ENCODE measurements at regions not wholly inside any gene's neighbourhood (a gene's known extent, or its start where the extent isn't known, plus 50 kb on each side); places are given as distances from the start of the nearest gene placed in this dataset.

GRCh38 chr12:66978802-66979201, 290.4 kb upstream of the CAND1 start:
- Histone ChIP-seq H3K4me3 (ENCODE audit: low read length) (no peak overlapping the region), H3K27me3 (ENCODE audit: control insufficient read depth, insufficient read depth, low read length) (no peaks in the 10 kb centered on the region), H3K4me2 (ENCODE audit: low read length) (no peak overlapping the region), H3K36me3 (ENCODE audit: insufficient read depth, low read length) (no peaks in the 10 kb centered on the region), H3K9me3 (replicated peaks; ENCODE audit: low read length) (no peaks in the 10 kb centered on the region), H3K4me1 (ENCODE audit: control insufficient read depth, insufficient read depth, low read length) (no peaks in the 10 kb centered on the region), H3K9ac (ENCODE audit: low read depth, low read length) (no peak overlapping the region)

GRCh38 chr12:66979251-66979650, 289.9 kb upstream of the CAND1 start:
- Histone ChIP-seq H3K36me3 (ENCODE audit: insufficient read depth, low read length) (no peaks in the 10 kb centered on the region), H3K4me1 (ENCODE audit: control insufficient read depth, insufficient read depth, low read length) (no peaks in the 10 kb centered on the region), H3K9ac (ENCODE audit: low read depth, low read length) (no peak overlapping the region), H3K4me2 (ENCODE audit: low read length) (no peak overlapping the region), H3K4me3 (ENCODE audit: low read length) (no peak overlapping the region), H3K9me3 (replicated peaks; ENCODE audit: low read length) (no peaks in the 10 kb centered on the region), H3K27me3 (ENCODE audit: control insufficient read depth, insufficient read depth, low read length) (no peaks in the 10 kb centered on the region)

- H3K9ac ChIP-seq (ENCODE audit: low read depth, low read length) = no peak overlapping the region
- no peak overlapping the region for H3K4me3 ChIP-seq (ENCODE audit: low read length)
- no peaks in the 10 kb centered on the region for H3K36me3 ChIP-seq (ENCODE audit: insufficient read depth, low read length)
- no peaks in the 10 kb centered on the region for H3K4me1 ChIP-seq (ENCODE audit: control insufficient read depth, insufficient read depth, low read length)
- no peaks in the 10 kb centered on the region for H3K9me3 ChIP-seq (replicated peaks; ENCODE audit: low read length)
- H3K4me2 ChIP-seq (ENCODE audit: low read length) = no peak overlapping the region
- H3K27me3 ChIP-seq (ENCODE audit: control insufficient read depth, insufficient read depth, low read length) = no peaks in the 10 kb centered on the region
Measured at GRCh38 chr12:66984077-66984476, 285.1 kb upstream of the CAND1 start.

- no peaks in the 10 kb centered on the region for H3K36me3 ChIP-seq (ENCODE audit: insufficient read depth, low read length)
- no peak overlapping the region for H3K4me2 ChIP-seq (ENCODE audit: low read length)
- no peak overlapping the region for H3K4me3 ChIP-seq (ENCODE audit: low read length)
- no peak overlapping the region for H3K9ac ChIP-seq (ENCODE audit: low read depth, low read length)
- H3K4me1 ChIP-seq (ENCODE audit: control insufficient read depth, insufficient read depth, low read length) = no peaks in the 10 kb centered on the region
- no peaks in the 10 kb centered on the region for H3K9me3 ChIP-seq (replicated peaks; ENCODE audit: low read length)
- H3K27me3 ChIP-seq (ENCODE audit: control insufficient read depth, insufficient read depth, low read length) = no peaks in the 10 kb centered on the region
Measured at GRCh38 chr12:66984962-66985361, 284.2 kb upstream of the CAND1 start.

GRCh38 chr12:66999141-66999540, 270.0 kb upstream of the CAND1 start:
- Histone ChIP-seq H3K36me3 (ENCODE audit: insufficient read depth, low read length) (no peaks in the 10 kb centered on the region), H3K9me3 (replicated peaks; ENCODE audit: low read length) (no peaks in the 10 kb centered on the region), H3K27me3 (ENCODE audit: control insufficient read depth, insufficient read depth, low read length) (peaks cover 15% of the 10 kb centered on the region), H3K4me1 (ENCODE audit: control insufficient read depth, insufficient read depth, low read length) (no peaks in the 10 kb centered on the region), H3K4me3 (ENCODE audit: low read length) (no peak overlapping the region), H3K9ac (ENCODE audit: low read depth, low read length) (no peak overlapping the region), H3K4me2 (ENCODE audit: low read length) (no peak overlapping the region)

GRCh38 chr12:67001251-67001650, 267.9 kb upstream of the CAND1 start:
- H3K27me3 ChIP-seq (ENCODE audit: control insufficient read depth, insufficient read depth, low read length) = peaks cover 15% of the 10 kb centered on the region
- no peaks in the 10 kb centered on the region for H3K9me3 ChIP-seq (replicated peaks; ENCODE audit: low read length)
- no peak overlapping the region for H3K4me2 ChIP-seq (ENCODE audit: low read length)
- no peaks in the 10 kb centered on the region for H3K36me3 ChIP-seq (ENCODE audit: insufficient read depth, low read length)
- no peaks in the 10 kb centered on the region for H3K4me1 ChIP-seq (ENCODE audit: control insufficient read depth, insufficient read depth, low read length)
- H3K4me3 ChIP-seq (ENCODE audit: low read length) = no peak overlapping the region
- H3K9ac ChIP-seq (ENCODE audit: low read depth, low read length) = no peak overlapping the region

GRCh38 chr12:67002720-67003119, 266.4 kb upstream of the CAND1 start:
- H3K4me3 ChIP-seq (ENCODE audit: low read length) = no peak overlapping the region
- H3K9ac ChIP-seq (ENCODE audit: low read depth, low read length) = no peak overlapping the region
- peaks cover 15% of the 10 kb centered on the region for H3K27me3 ChIP-seq (ENCODE audit: control insufficient read depth, insufficient read depth, low read length)
- no peaks in the 10 kb centered on the region for H3K36me3 ChIP-seq (ENCODE audit: insufficient read depth, low read length)
- H3K9me3 ChIP-seq (replicated peaks; ENCODE audit: low read length) = no peaks in the 10 kb centered on the region
- H3K4me2 ChIP-seq (ENCODE audit: low read length) = no peak overlapping the region
- H3K4me1 ChIP-seq (ENCODE audit: control insufficient read depth, insufficient read depth, low read length) = no peaks in the 10 kb centered on the region

- H3K4me1 ChIP-seq (ENCODE audit: control insufficient read depth, insufficient read depth, low read length) = no peaks in the 10 kb centered on the region
- no peaks in the 10 kb centered on the region for H3K36me3 ChIP-seq (ENCODE audit: insufficient read depth, low read length)
- no peaks in the 10 kb centered on the region for H3K9me3 ChIP-seq (replicated peaks; ENCODE audit: low read length)
- no peak overlapping the region for H3K4me2 ChIP-seq (ENCODE audit: low read length)
- H3K27me3 ChIP-seq (ENCODE audit: control insufficient read depth, insufficient read depth, low read length) = no peaks in the 10 kb centered on the region
- H3K9ac ChIP-seq (ENCODE audit: low read depth, low read length) = no peak overlapping the region
- H3K4me3 ChIP-seq (ENCODE audit: low read length) = no peak overlapping the region
Measured at GRCh38 chr12:67006610-67007009, 262.5 kb upstream of the CAND1 start.

GRCh38 chr12:67014642-67015041, 254.5 kb upstream of the CAND1 start:
- Histone ChIP-seq H3K4me2 (ENCODE audit: low read length) (no peak overlapping the region), H3K4me1 (ENCODE audit: control insufficient read depth, insufficient read depth, low read length) (no peaks in the 10 kb centered on the region), H3K9ac (ENCODE audit: low read depth, low read length) (no peak overlapping the region), H3K4me3 (ENCODE audit: low read length) (no peak overlapping the region), H3K27me3 (ENCODE audit: control insufficient read depth, insufficient read depth, low read length) (peaks cover 3% of the 10 kb centered on the region), H3K9me3 (replicated peaks; ENCODE audit: low read length) (no peaks in the 10 kb centered on the region), H3K36me3 (ENCODE audit: insufficient read depth, low read length) (no peaks in the 10 kb centered on the region)

- H3K9me3 ChIP-seq (replicated peaks; ENCODE audit: low read length) = no peaks in the 10 kb centered on the region
- H3K4me2 ChIP-seq (ENCODE audit: low read length) = no peak overlapping the region
- no peak overlapping the region for H3K4me3 ChIP-seq (ENCODE audit: low read length)
- no peaks in the 10 kb centered on the region for H3K4me1 ChIP-seq (ENCODE audit: control insufficient read depth, insufficient read depth, low read length)
- no peak overlapping the region for H3K9ac ChIP-seq (ENCODE audit: low read depth, low read length)
- peaks cover 5% of the 10 kb centered on the region for H3K27me3 ChIP-seq (ENCODE audit: control insufficient read depth, insufficient read depth, low read length)
- H3K36me3 ChIP-seq (ENCODE audit: insufficient read depth, low read length) = no peaks in the 10 kb centered on the region
Measured at GRCh38 chr12:67018105-67018504, 251.1 kb upstream of the CAND1 start.

- Histone ChIP-seq H3K9me3 (replicated peaks; ENCODE audit: low read length) (no peaks in the 10 kb centered on the region), H3K4me2 (ENCODE audit: low read length) (no peak overlapping the region), H3K36me3 (ENCODE audit: insufficient read depth, low read length) (no peaks in the 10 kb centered on the region), H3K27me3 (ENCODE audit: control insufficient read depth, insufficient read depth, low read length) (peaks cover 11% of the 10 kb centered on the region), H3K9ac (ENCODE audit: low read depth, low read length) (no peak overlapping the region), H3K4me1 (ENCODE audit: control insufficient read depth, insufficient read depth, low read length) (no peaks in the 10 kb centered on the region), H3K4me3 (ENCODE audit: low read length) (no peak overlapping the region)
Measured at GRCh38 chr12:67019070-67019469, 250.1 kb upstream of the CAND1 start.

GRCh38 chr12:67025543-67026114, 243.5 kb upstream of the CAND1 start:
- H3K9ac ChIP-seq (ENCODE audit: low read depth, low read length) = no peak overlapping the region
- H3K4me3 ChIP-seq (ENCODE audit: low read length) = no peak overlapping the region
- no peaks in the 10 kb centered on the region for H3K36me3 ChIP-seq (ENCODE audit: insufficient read depth, low read length)
- H3K4me2 ChIP-seq (ENCODE audit: low read length) = no peak overlapping the region
- peaks cover 22% of the 10 kb centered on the region for H3K27me3 ChIP-seq (ENCODE audit: control insufficient read depth, insufficient read depth, low read length)
- no peaks in the 10 kb centered on the region for H3K9me3 ChIP-seq (replicated peaks; ENCODE audit: low read length)
- H3K4me1 ChIP-seq (ENCODE audit: control insufficient read depth, insufficient read depth, low read length) = no peaks in the 10 kb centered on the region
